ENCODE measurements at regions not wholly inside any gene's neighbourhood (a gene's known extent, or its start where the extent isn't known, plus 50 kb on each side); places are given as distances from the start of the nearest gene placed in this dataset.

GRCh38 chr4:12145768-12146167 lies 717.1 kb upstream of the HS3ST1 start:
- no peak for TF ChIP-seq GLI4 (tag by site-specific recombination; IDR thresholded peaks at IDR 0.05)
- TF ChIP-seq CTCF (tag by site-specific recombination; IDR thresholded peaks at IDR 0.05), result no peak
- TF ChIP-seq PATZ1 (tag by site-specific recombination; IDR thresholded peaks at IDR 0.05), result no peak
